ENCODE measurements at regions not wholly inside any gene's neighbourhood (a gene's known extent, or its start where the extent isn't known, plus 50 kb on each side); places are given as distances from the start of the nearest gene placed in this dataset.

- WGBS, 2 experiments (ENCODE audit: low coverage in 1 of 2, low lambda C conversion rate in 2 of 2, missing lambda C conversion rate in 2 of 2): 48 to 54% methylated on average over 3 of the region's 3 CpGs
- H3K4me1 ChIP-seq (ENCODE audit: insufficient read depth): no peaks in the 10 kb centered on the region
- H3K4me2 ChIP-seq (ENCODE audit: unreplicated experiment): no peak overlapping the region
- H3K9me2 ChIP-seq (ENCODE audit: insufficient read depth): no peaks in the 10 kb centered on the region
- H4K20me1 ChIP-seq (ENCODE audit: insufficient read depth): no peaks in the 10 kb centered on the region; the same call in 1 of the 2 replicates
- H3K79me2 ChIP-seq (ENCODE audit: insufficient read depth): no peaks in the 10 kb centered on the region
- no peak for DNase-seq
- no peaks in the 10 kb centered on the region for H3K9me3 ChIP-seq (ENCODE audit: low read depth)
- H3K36me3 ChIP-seq (ENCODE audit: low read depth): no peaks in the 10 kb centered on the region
- no peak overlapping the region for H3K4me3 ChIP-seq
- no peaks in the 10 kb centered on the region for H3K27me3 ChIP-seq (replicated peaks; ENCODE audit: insufficient read depth)
- no peaks in the 10 kb centered on the region for H3F3A ChIP-seq (ENCODE audit: insufficient read depth)
- no peak overlapping the region for H3K27ac ChIP-seq
- in situ Hi-C loops (cut with MboI): no loop called here
- TF ChIP-seq EZH2phosphoT487 (IDR thresholded peaks at IDR 0.05; ENCODE audit: insufficient read depth, low read depth) (no peak), EZH2 (IDR thresholded peaks at IDR 0.05; ENCODE audit: insufficient read depth, poor library complexity, severe bottlenecking) (no peak)
- no peak overlapping the region for H2AFZ ChIP-seq
- no peak overlapping the region for H3K9ac ChIP-seq
Measured at GRCh38 chr10:107364872-107365271, 200.4 kb upstream of the SORCS1 start.

DNA sequence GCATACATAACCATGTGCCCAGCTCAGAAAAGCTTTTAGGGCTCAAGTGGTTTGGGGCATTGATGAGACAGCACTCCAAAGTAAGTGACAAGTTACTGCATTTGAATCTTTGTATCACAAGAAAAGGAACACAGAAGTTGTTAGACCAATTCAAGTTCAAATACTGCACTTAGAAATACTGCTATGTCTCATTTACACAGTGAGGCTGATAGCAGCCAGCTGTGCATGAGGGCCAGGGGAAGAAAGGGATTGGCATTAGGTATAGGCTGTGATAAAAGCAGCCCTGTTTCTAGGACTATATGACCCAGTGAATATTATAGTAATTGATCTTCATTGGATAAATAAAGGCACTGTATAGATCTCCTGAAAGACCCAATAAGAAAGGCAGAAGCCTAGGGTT is 197.8 kb upstream of the SORCS1 start:
- Histone ChIP-seq H3K27me3 (replicated peaks; ENCODE audit: insufficient read depth) (no peaks in the 10 kb centered on the region), H3K79me2 (ENCODE audit: insufficient read depth) (no peaks in the 10 kb centered on the region), H2AFZ (no peak overlapping the region), H4K20me1 (ENCODE audit: insufficient read depth) (no peaks in the 10 kb centered on the region; the same call in 1 of the 2 replicates), H3K36me3 (ENCODE audit: low read depth) (no peaks in the 10 kb centered on the region), H3K9me2 (ENCODE audit: insufficient read depth) (no peaks in the 10 kb centered on the region), H3K9ac (no peak overlapping the region), H3K27ac (no peak overlapping the region), H3K4me2 (ENCODE audit: unreplicated experiment) (no peak overlapping the region), H3K9me3 (ENCODE audit: low read depth) (no peaks in the 10 kb centered on the region), H3F3A (ENCODE audit: insufficient read depth) (no peaks in the 10 kb centered on the region), H3K4me3 (no peak overlapping the region), H3K4me1 (ENCODE audit: insufficient read depth) (no peaks in the 10 kb centered on the region)
- in situ Hi-C loops (cut with MboI): no loop called here
- no peak for DNase-seq
- TF ChIP-seq EZH2phosphoT487 (IDR thresholded peaks at IDR 0.05; ENCODE audit: insufficient read depth, low read depth) (no peak), EZH2 (IDR thresholded peaks at IDR 0.05; ENCODE audit: insufficient read depth, poor library complexity, severe bottlenecking) (no peak)

DNA sequence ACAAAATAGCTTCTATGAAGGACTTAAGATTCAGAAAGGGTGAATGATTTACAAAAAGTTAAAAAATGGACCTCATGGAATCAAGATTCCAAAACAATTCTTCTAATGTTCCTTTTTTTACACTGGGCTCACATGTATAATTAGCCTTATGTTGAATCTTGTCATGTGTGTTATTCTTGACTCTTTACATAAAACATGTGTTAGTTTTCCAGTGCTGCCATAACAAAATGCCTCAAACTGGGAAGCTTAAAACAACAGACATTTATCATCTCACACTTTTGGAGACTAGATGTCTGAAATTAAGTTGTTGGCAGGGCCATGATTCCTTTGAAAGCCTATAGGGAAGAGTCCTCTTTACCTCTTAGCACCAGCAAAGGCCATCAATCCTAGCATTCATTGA is 192.5 kb upstream of the SORCS1 start:
- in situ Hi-C loops (cut with MboI): no loop called here
- no peak overlapping the region for H2AFZ ChIP-seq
- H3K9ac ChIP-seq: no peak overlapping the region
- H3K4me1 ChIP-seq (ENCODE audit: insufficient read depth): no peaks in the 10 kb centered on the region
- H3K36me3 ChIP-seq (ENCODE audit: low read depth): no peaks in the 10 kb centered on the region
- H3K9me3 ChIP-seq (ENCODE audit: low read depth): no peaks in the 10 kb centered on the region
- H3K27me3 ChIP-seq (replicated peaks; ENCODE audit: insufficient read depth): no peaks in the 10 kb centered on the region
- H4K20me1 ChIP-seq (ENCODE audit: insufficient read depth): no peaks in the 10 kb centered on the region
- H3K4me3 ChIP-seq: no peak overlapping the region
- H3K79me2 ChIP-seq (ENCODE audit: insufficient read depth): no peaks in the 10 kb centered on the region
- H3F3A ChIP-seq (ENCODE audit: insufficient read depth): no peaks in the 10 kb centered on the region
- no peak overlapping the region for H3K27ac ChIP-seq
- H3K4me2 ChIP-seq (ENCODE audit: unreplicated experiment): no peak overlapping the region
- TF ChIP-seq EZH2 (IDR thresholded peaks at IDR 0.05; ENCODE audit: insufficient read depth, poor library complexity, severe bottlenecking) (no peak), EZH2phosphoT487 (IDR thresholded peaks at IDR 0.05; ENCODE audit: insufficient read depth, low read depth) (no peak)
- DNase-seq: no peak
- no peaks in the 10 kb centered on the region for H3K9me2 ChIP-seq (ENCODE audit: insufficient read depth)

DNA sequence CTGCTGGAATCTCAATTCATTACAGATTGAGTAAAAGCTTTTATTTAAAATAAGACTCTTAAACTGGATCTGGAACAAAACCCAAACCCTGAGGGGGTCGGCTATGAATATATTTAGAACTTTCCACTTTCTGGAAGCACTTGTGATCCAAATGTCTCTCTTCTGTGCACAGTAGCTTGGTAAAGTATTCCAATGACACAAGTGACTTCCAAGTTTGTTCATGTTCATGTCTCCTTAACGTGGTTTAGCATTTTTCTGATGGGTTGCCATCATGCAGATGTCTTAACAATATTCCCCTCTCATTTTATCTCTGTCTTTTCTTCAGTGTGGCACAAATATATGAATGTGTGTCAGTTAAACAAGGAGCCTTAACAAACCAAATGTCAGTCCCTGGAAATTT is 191.9 kb upstream of the SORCS1 start:
- H3K4me3 ChIP-seq: no peak overlapping the region
- 3% methylated on average over 2 of the region's 2 CpGs for WGBS, 2 experiments (ENCODE audit: low coverage in 1 of 2, low lambda C conversion rate in 2 of 2, missing lambda C conversion rate in 2 of 2)

GRCh38 chr10:107342711-107343110 is 178.2 kb upstream of the SORCS1 start:
- in situ Hi-C loops (cut with MboI): no loop called here
- H3K9ac ChIP-seq: no peak overlapping the region
- WGBS, 2 experiments (ENCODE audit: low coverage in 1 of 2, low lambda C conversion rate in 2 of 2, missing lambda C conversion rate in 2 of 2): 74 to 79% methylated on average over 2 of the region's 2 CpGs

More for the DNA sequence above, 191.9 kb upstream of the SORCS1 start:
- Histone ChIP-seq H2AFZ (no peak overlapping the region), H3K27ac (no peak overlapping the region), H3F3A (ENCODE audit: insufficient read depth) (no peaks in the 10 kb centered on the region), H4K20me1 (ENCODE audit: insufficient read depth) (no peaks in the 10 kb centered on the region), H3K9me2 (ENCODE audit: insufficient read depth) (no peaks in the 10 kb centered on the region), H3K9me3 (ENCODE audit: low read depth) (no peaks in the 10 kb centered on the region), H3K9ac (no peak overlapping the region), H3K27me3 (replicated peaks; ENCODE audit: insufficient read depth) (no peaks in the 10 kb centered on the region), H3K4me2 (ENCODE audit: unreplicated experiment) (no peak overlapping the region), H3K79me2 (ENCODE audit: insufficient read depth) (no peaks in the 10 kb centered on the region), H3K4me1 (ENCODE audit: insufficient read depth) (no peaks in the 10 kb centered on the region), H3K36me3 (ENCODE audit: low read depth) (no peaks in the 10 kb centered on the region)
- no peak for TF ChIP-seq EZH2phosphoT487 (IDR thresholded peaks at IDR 0.05; ENCODE audit: insufficient read depth, low read depth)
- TF ChIP-seq EZH2 (IDR thresholded peaks at IDR 0.05; ENCODE audit: insufficient read depth, poor library complexity, severe bottlenecking): no peak
- in situ Hi-C loops (cut with MboI): no loop called here
- DNase-seq: no peak

More at GRCh38 chr10:107342711-107343110, 178.2 kb upstream of the SORCS1 start:
- Histone ChIP-seq H3K79me2 (ENCODE audit: insufficient read depth) (no peaks in the 10 kb centered on the region), H3K9me2 (ENCODE audit: insufficient read depth) (no peaks in the 10 kb centered on the region), H3K4me2 (ENCODE audit: unreplicated experiment) (no peak overlapping the region), H4K20me1 (ENCODE audit: insufficient read depth) (no peaks in the 10 kb centered on the region), H3K36me3 (ENCODE audit: low read depth) (no peaks in the 10 kb centered on the region), H3K27ac (no peak overlapping the region), H3K9me3 (ENCODE audit: low read depth) (no peaks in the 10 kb centered on the region), H2AFZ (no peak overlapping the region), H3K27me3 (replicated peaks; ENCODE audit: insufficient read depth) (no peaks in the 10 kb centered on the region), H3F3A (ENCODE audit: insufficient read depth) (no peaks in the 10 kb centered on the region), H3K4me3 (no peak overlapping the region), H3K4me1 (ENCODE audit: insufficient read depth) (no peaks in the 10 kb centered on the region)
- DNase-seq: no peak
- TF ChIP-seq EZH2phosphoT487 (IDR thresholded peaks at IDR 0.05; ENCODE audit: insufficient read depth, low read depth) (no peak), EZH2 (IDR thresholded peaks at IDR 0.05; ENCODE audit: insufficient read depth, poor library complexity, severe bottlenecking) (no peak)

Measured in GM23248 (cell line).